Liver (tissue), 8 donors: ENCODE measurements at regions not wholly inside any gene's neighbourhood (a gene's known extent, or its start where the extent isn't known, plus 50 kb on each side); places are given as distances from the start of the nearest gene placed in this dataset.

Experiments
- DNase-seq: peaks from one replicate; pipeline ENCODE4 v3.0.0-alpha.2; 2017; ENCODE audit warnings: low spot score
- H3K27ac ChIP-seq, 2 donors: one replicate each; pipeline ENCODE4 v1.7.0; 2013; ENCODE audit warnings: inconsistent platforms in 2 of 2, low read length in 2 of 2, control low read depth in 1 of 2, low read depth in 1 of 2, mild to moderate bottlenecking in 1 of 2
- H3K27me3 ChIP-seq, 4 donors: one replicate each; pipeline versions ENCODE4 v1.6.1 to v1.7.0; 2013; ENCODE audit warnings: low read length in 3 of 4, inconsistent platforms in 1 of 4, mild to moderate bottlenecking in 1 of 4, moderate library complexity in 1 of 4; ENCODE audit not compliant: control insufficient read depth in 4 of 4, insufficient read depth in 4 of 4
- H3K36me3 ChIP-seq, 4 donors: one replicate each; pipeline versions ENCODE4 v1.6.1 to v1.7.0; 2013; ENCODE audit warnings: low read length in 3 of 4, mild to moderate bottlenecking in 3 of 4, low read depth in 1 of 4, moderate library complexity in 1 of 4; ENCODE audit not compliant: control insufficient read depth in 4 of 4, insufficient read depth in 3 of 4
- H3K4me1 ChIP-seq, 4 donors: one replicate each; pipeline versions ENCODE4 v1.6.1 to v1.7.0; 2013; ENCODE audit warnings: low read length in 3 of 4, mild to moderate bottlenecking in 3 of 4, moderate library complexity in 1 of 4; ENCODE audit not compliant: control insufficient read depth in 4 of 4, insufficient read depth in 4 of 4
- H3K4me3 ChIP-seq, 3 donors: one replicate each; pipeline versions ENCODE4 v1.6.1 to v1.7.0; 2013; ENCODE audit warnings: low read length in 3 of 3, control low read depth in 1 of 3, low read depth in 1 of 3, mild to moderate bottlenecking in 1 of 3
- H3K9ac ChIP-seq, 2 donors: one replicate each; pipeline ENCODE4 v1.7.0; 2013; ENCODE audit warnings: low read length in 2 of 2, mild to moderate bottlenecking in 2 of 2, moderate library complexity in 2 of 2, control low read depth in 1 of 2, low read depth in 1 of 2
- H3K9me3 ChIP-seq, 4 donors: one replicate each; pipeline versions ENCODE4 v1.6.1 to v1.7.0; 2013; ENCODE audit warnings: low read length in 3 of 4; ENCODE audit not compliant: control insufficient read depth in 4 of 4
- ATF3 ChIP-seq: IDR thresholded peaks from 2 replicates; pipeline ENCODE4 v1.6.1; 2016; ENCODE audit warnings: antibody characterized with exemption
- EGR1 ChIP-seq, 2 donors: IDR thresholded peaks; 2 replicates each; pipeline ENCODE4 v1.6.1; 2016 to 2018; ENCODE audit warnings: antibody characterized with exemption in 2 of 2, low read depth in 2 of 2
- FOXA1 ChIP-seq: IDR thresholded peaks from 2 replicates; pipeline ENCODE4 v1.6.1; 2016; ENCODE audit warnings: antibody characterized with exemption
- FOXA2 ChIP-seq: IDR thresholded peaks from 2 replicates; pipeline ENCODE4 v1.6.1; 2016; ENCODE audit warnings: antibody characterized with exemption
- HNF4A ChIP-seq, 2 donors: conservative IDR thresholded peaks; 2 replicates each; pipeline ENCODE4 v1.6.1; 2016; ENCODE audit warnings: antibody characterized with exemption in 2 of 2, mild to moderate bottlenecking in 2 of 2
- JUND ChIP-seq, 2 donors: IDR thresholded peaks; 2 replicates each; pipeline ENCODE4 v1.6.1; 2016; ENCODE audit warnings: antibody characterized with exemption in 2 of 2
- NR2F2 ChIP-seq: IDR thresholded peaks from 2 replicates; pipeline ENCODE4 v1.6.1; 2016; ENCODE audit warnings: antibody characterized with exemption
- RAD21 ChIP-seq, 2 donors: IDR thresholded peaks; 2 replicates each; pipeline ENCODE4 v1.6.1; 2016; ENCODE audit warnings: antibody characterized with exemption in 2 of 2, mild to moderate bottlenecking in 2 of 2
- REST ChIP-seq: IDR thresholded peaks from 2 replicates; pipeline ENCODE4 v1.6.1; 2016; ENCODE audit warnings: antibody characterized with exemption, mild to moderate bottlenecking
- RXRA ChIP-seq, 2 donors: IDR thresholded peaks; 2 replicates each; pipeline ENCODE4 v1.6.1; 2017 to 2018; ENCODE audit warnings: antibody characterized with exemption in 2 of 2, mild to moderate bottlenecking in 1 of 2
- SP1 ChIP-seq: IDR thresholded peaks from 2 replicates; pipeline ENCODE4 v1.6.1; 2018; ENCODE audit warnings: antibody characterized with exemption, mild to moderate bottlenecking
- TAF1 ChIP-seq: conservative IDR thresholded peaks from 2 replicates; pipeline ENCODE4 v1.6.1; 2016; ENCODE audit warnings: antibody characterized with exemption, mild to moderate bottlenecking
- YY1 ChIP-seq: IDR thresholded peaks from 2 replicates; pipeline ENCODE4 v1.6.1; 2016; ENCODE audit warnings: antibody characterized with exemption, mild to moderate bottlenecking
- WGBS: extraction: QIAGEN DNeasy Blood & Tissue Kit; methylation state at CpG from one replicate; pipeline ENCODE4 v1.1.7; 2013; 5-methylcytosine and 5-hydroxymethylcytosine counted together
- TF ChIP-seq, protein P1 (sequence below): IDR thresholded peaks from 2 replicates; pipeline ENCODE4 v1.6.1; 2016; ENCODE audit warnings: antibody characterized with exemption
- TF ChIP-seq, protein P2 (sequence below): IDR thresholded peaks from 2 replicates; pipeline ENCODE4 v1.6.1; 2016; ENCODE audit warnings: antibody characterized with exemption
- TF ChIP-seq, protein P3 (sequence below): fragments of 150-350 bp; IDR thresholded peaks from 2 replicates; pipeline ENCODE4 v1.5.1; 2017; ENCODE audit warnings: improper control_type of control experiment, low read depth, low read length; ENCODE audit not compliant: missing input control
- donor health status: healthy.
- donor health status: healthy.
- donor health status: healthy.
- donor health status: healthy.
- donor health status: healthy.

- no peak overlapping the region for H3K4me3 ChIP-seq
- DNase-seq = no peak
- no peaks in the 10 kb centered on the region for H3K9me3 ChIP-seq
- 29% methylated on average over 2 of the region's 2 CpGs for WGBS
- no peak overlapping the region for H3K9ac ChIP-seq
- H3K4me1 ChIP-seq = no peaks in the 10 kb centered on the region
- H3K36me3 ChIP-seq = no peaks in the 10 kb centered on the region
- H3K27ac ChIP-seq = no peak overlapping the region
- TF ChIP-seq HNF4A (conservative IDR thresholded peaks at IDR 0.05) (peak in 1 of 2 donors; percentile 61), RXRA (IDR thresholded peaks at IDR 0.05) (peak in 1 of 2 donors; percentile 15), JUND (IDR thresholded peaks at IDR 0.05) (no peak), FOXA2 (no peak)
- peaks cover 0 to 6% (median 0%) of the 10 kb centered on the region in 4 donors for H3K27me3 ChIP-seq
These were observed 411.2 kb downstream of the FGF9 start for GRCh38 chr13:22082030-22082429.

DNA sequence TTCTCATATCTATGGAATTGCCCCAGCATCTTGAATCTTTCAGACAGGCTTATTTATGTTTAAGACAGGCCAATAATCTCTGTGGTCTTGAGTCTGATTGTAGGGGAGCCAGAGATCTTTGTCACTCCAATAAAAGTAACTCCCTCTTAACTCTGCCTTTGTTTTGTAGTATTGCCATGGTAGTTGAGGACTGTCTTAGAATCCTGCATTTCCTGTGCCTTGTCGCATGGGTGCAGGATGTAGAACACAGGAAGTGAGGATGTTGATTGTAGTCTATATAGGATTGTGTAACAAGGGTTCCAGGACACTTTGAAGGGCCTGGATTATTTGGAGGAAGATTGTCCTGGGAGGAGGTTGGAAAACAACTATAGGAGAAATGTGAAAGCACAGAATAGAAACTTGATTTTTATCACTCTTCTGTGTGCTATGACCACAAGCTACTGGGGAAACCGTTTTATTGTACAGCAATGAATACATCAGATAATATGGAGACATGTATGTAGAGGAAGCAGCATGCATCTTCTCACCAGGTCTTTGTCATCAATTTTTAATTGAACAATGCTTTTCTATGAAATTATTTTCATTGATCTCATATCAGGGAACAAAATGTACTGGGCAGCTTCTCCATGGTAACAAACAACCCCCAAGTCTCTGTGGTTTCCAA, 411.7 kb downstream of the FGF9 start:
- H3K9me3 ChIP-seq = no peaks in the 10 kb centered on the region
- H3K4me1 ChIP-seq = no peaks in the 10 kb centered on the region
- peaks cover 0 to 6% (median 0%) of the 10 kb centered on the region in 4 donors for H3K27me3 ChIP-seq
- no peak overlapping the region for H3K9ac ChIP-seq
- H3K36me3 ChIP-seq = no peaks in the 10 kb centered on the region
- TF ChIP-seq, protein P1, sequence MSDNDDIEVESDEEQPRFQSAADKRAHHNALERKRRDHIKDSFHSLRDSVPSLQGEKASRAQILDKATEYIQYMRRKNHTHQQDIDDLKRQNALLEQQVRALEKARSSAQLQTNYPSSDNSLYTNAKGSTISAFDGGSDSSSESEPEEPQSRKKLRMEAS = no peak
- TF ChIP-seq TAF1 (no peak), SP1 (no peak), YY1 (no peak), REST (no peak), RXRA (IDR thresholded peaks at IDR 0.05) (no peak)
- no peak overlapping the region for H3K4me3 ChIP-seq
- no peak for DNase-seq
- no peak overlapping the region for H3K27ac ChIP-seq
- WGBS = 62% methylated on average over 2 of the region's 2 CpGs

DNA sequence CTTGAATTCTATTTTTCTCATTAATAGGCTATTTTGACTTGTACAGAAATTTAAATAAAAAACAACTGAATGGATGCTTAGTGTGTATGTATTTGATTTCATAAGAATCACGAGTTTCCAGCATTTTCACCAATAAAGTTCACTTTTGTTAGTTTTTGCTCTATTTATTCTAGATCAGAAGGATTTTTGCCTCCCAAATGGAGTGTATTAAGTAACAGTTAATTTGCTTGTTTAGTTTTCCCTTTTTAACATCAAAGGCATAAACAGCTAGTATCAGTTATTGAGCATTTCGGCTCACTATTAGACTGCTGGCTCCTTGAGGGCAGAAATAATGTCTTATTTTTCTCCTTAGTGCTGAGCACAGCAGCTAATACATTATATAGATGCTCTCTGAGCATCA, 414.1 kb downstream of the FGF9 start:
- H3K9ac ChIP-seq = no peak overlapping the region
- no peaks in the 10 kb centered on the region for H3K36me3 ChIP-seq
- no peaks in the 10 kb centered on the region for H3K27me3 ChIP-seq
- H3K4me1 ChIP-seq = no peaks in the 10 kb centered on the region
- no peaks in the 10 kb centered on the region for H3K9me3 ChIP-seq
- H3K4me3 ChIP-seq = no peak overlapping the region
- WGBS = 61% methylated on average over 2 of the region's 2 CpGs
- no peak for DNase-seq
- no peak overlapping the region for H3K27ac ChIP-seq
- TF ChIP-seq NR2F2 (no peak), TAF1 (no peak), REST (no peak), FOXA1 (no peak), ATF3 (no peak), RXRA (IDR thresholded peaks at IDR 0.05) (no peak), EGR1 (IDR thresholded peaks at IDR 0.05; ENCODE audit: low read depth in 2 of 2) (no peak), RAD21 (IDR thresholded peaks at IDR 0.05) (no peak), SP1 (no peak), FOXA2 (no peak)
- TF ChIP-seq, protein P2, sequence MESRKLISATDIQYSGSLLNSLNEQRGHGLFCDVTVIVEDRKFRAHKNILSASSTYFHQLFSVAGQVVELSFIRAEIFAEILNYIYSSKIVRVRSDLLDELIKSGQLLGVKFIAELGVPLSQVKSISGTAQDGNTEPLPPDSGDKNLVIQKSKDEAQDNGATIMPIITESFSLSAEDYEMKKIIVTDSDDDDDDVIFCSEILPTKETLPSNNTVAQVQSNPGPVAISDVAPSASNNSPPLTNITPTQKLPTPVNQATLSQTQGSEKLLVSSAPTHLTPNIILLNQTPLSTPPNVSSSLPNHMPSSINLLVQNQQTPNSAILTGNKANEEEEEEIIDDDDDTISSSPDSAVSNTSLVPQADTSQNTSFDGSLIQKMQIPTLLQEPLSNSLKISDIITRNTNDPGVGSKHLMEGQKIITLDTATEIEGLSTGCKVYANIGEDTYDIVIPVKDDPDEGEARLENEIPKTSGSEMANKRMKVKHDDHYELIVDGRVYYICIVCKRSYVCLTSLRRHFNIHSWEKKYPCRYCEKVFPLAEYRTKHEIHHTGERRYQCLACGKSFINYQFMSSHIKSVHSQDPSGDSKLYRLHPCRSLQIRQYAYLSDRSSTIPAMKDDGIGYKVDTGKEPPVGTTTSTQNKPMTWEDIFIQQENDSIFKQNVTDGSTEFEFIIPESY = no peak
- TF ChIP-seq, protein P3, sequence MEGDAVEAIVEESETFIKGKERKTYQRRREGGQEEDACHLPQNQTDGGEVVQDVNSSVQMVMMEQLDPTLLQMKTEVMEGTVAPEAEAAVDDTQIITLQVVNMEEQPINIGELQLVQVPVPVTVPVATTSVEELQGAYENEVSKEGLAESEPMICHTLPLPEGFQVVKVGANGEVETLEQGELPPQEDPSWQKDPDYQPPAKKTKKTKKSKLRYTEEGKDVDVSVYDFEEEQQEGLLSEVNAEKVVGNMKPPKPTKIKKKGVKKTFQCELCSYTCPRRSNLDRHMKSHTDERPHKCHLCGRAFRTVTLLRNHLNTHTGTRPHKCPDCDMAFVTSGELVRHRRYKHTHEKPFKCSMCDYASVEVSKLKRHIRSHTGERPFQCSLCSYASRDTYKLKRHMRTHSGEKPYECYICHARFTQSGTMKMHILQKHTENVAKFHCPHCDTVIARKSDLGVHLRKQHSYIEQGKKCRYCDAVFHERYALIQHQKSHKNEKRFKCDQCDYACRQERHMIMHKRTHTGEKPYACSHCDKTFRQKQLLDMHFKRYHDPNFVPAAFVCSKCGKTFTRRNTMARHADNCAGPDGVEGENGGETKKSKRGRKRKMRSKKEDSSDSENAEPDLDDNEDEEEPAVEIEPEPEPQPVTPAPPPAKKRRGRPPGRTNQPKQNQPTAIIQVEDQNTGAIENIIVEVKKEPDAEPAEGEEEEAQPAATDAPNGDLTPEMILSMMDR = no peak
